HCT116 (cell line): ENCODE measurements at regions not wholly inside any gene's neighbourhood (a gene's known extent, or its start where the extent isn't known, plus 50 kb on each side); places are given as distances from the start of the nearest gene placed in this dataset.

ENCODE experiments used
- ATAC-seq: fragments of 200-7000 bp; cut with Tn5 transposase; 2 replicates; pipeline ENCODE4 v1.9.1; 2020; ENCODE audit warnings: mild to moderate bottlenecking, moderate library complexity
- BruUV-seq: library from RNA; stranded (reverse); fragments of 400-500 nt; replicated peaks from 2 replicates; lab custom pipeline; 2021; lab: Mats Ljungman, UMichigan
- CTCF ChIA-PET: fragments of 300-600 bp; sonication (Branson Sonifier 250); formaldehyde crosslinking; loops from one replicate; lab custom pipeline; 2021; ENCODE audit warnings: antibody characterized with exemption; lab: Charles Lee
- POLR2A ChIA-PET: fragments of 300-600, 350-600 bp; sonication (Branson Sonifier 250); formaldehyde crosslinking; loops from one replicate; lab custom pipeline; 2021; ENCODE audit warnings: antibody characterized with exemption; lab: Charles Lee
- RAD21 ChIA-PET, 2 experiments: fragments of 300-600 bp; sonication (Branson Sonifier 250); formaldehyde crosslinking; loops; one replicate each; lab custom pipeline; 2023; ENCODE audit warnings: low total read pairs in 2 of 2; ENCODE audit not compliant: uncharacterized antibody in 2 of 2, unreplicated experiment in 2 of 2, low non-redundant PET in 1 of 2; lab: Charles Lee
- DNase-seq: peaks from one replicate; pipeline ENCODE4 v3.0.0-alpha.2; 2010; ENCODE audit warnings: low read depth, low spot score
- H2AFZ ChIP-seq: fragments of 200-600 bp; shearing (Covaris generic), sonication (generic); 2 replicates; pipeline ENCODE4 v1.6.1; 2017; ENCODE audit warnings: low read depth, mixed run types, mixed read lengths, antibody characterized with exemption, low read length; ENCODE audit not compliant: poor library complexity, severe bottlenecking
- H3K27ac ChIP-seq: 2 replicates; pipeline ENCODE4 v1.5.1; 2012; ENCODE audit warnings: low read depth, low read length
- H3K27me3 ChIP-seq: fragments of 200-600 bp; sonication (generic); 2 replicates; pipeline ENCODE4 v1.6.1; 2016; ENCODE audit warnings: mixed run types, low read length, mixed read lengths; ENCODE audit not compliant: insufficient read depth
- H3K36me3 ChIP-seq, 2 experiments: fragments of 200-500 bp in 1 of 2; fragments of 200-600 bp in 1 of 2; sonication (Bioruptor generic) in 1 of 2; sonication (generic) in 1 of 2; 2 replicates each; pipeline versions ENCODE4 v1.5.1 to v1.6.1; 2014 to 2016; ENCODE audit warnings: low read length in 2 of 2, inconsistent platforms in 1 of 2, mixed read lengths in 1 of 2, mixed run types in 1 of 2; ENCODE audit not compliant: insufficient read depth in 2 of 2, control insufficient read depth in 1 of 2
- H3K4me1 ChIP-seq, 2 experiments: fragments of 200-600 bp in 1 of 2; sonication (generic) in 1 of 2; 2 replicates each; pipeline versions ENCODE4 v1.5.1 to v1.6.1; 2012 to 2017; ENCODE audit warnings: low read length in 2 of 2, inconsistent platforms in 1 of 2, mild to moderate bottlenecking in 1 of 2, mixed read lengths in 1 of 2, mixed run types in 1 of 2, moderate library complexity in 1 of 2; ENCODE audit not compliant: insufficient read depth in 2 of 2, control insufficient read depth in 1 of 2
- H3K4me2 ChIP-seq: fragments of 200-600 bp; sonication (generic); 2 replicates; pipeline ENCODE4 v1.6.1; 2017; ENCODE audit warnings: mixed run types, low read length, mixed read lengths
- H3K4me3 ChIP-seq, 2 experiments: fragments of 200-600 bp in 1 of 2; sonication (generic) in 1 of 2; replicated peaks in 1 of 2; 2 replicates each; pipeline ENCODE4 v1.5.1; 2011 to 2016; ENCODE audit warnings: low read length in 2 of 2, control low read depth in 1 of 2, low read depth in 1 of 2, mild to moderate bottlenecking in 1 of 2, mixed read lengths in 1 of 2, mixed run types in 1 of 2
- H3K79me2 ChIP-seq: fragments of 200-600 bp; sonication (generic); 2 replicates; pipeline ENCODE4 v1.6.1; 2017; ENCODE audit warnings: mild to moderate bottlenecking, mixed run types, low read length, moderate library complexity, mixed read lengths; ENCODE audit not compliant: insufficient read depth
- H3K9ac ChIP-seq: fragments of 200-600 bp; sonication (generic); 2 replicates; pipeline ENCODE4 v1.6.1; 2016; ENCODE audit warnings: low read length, mixed read lengths
- H3K9me2 ChIP-seq: fragments of 200-600 bp; sonication (generic), shearing (Covaris generic); 2 replicates; pipeline ENCODE4 v1.6.1; 2017; ENCODE audit warnings: mixed run types, mild to moderate bottlenecking, moderate library complexity; ENCODE audit not compliant: insufficient read depth
- H3K9me3 ChIP-seq, 2 experiments: fragments of 200-500 bp in 1 of 2; fragments of 200-600 bp in 1 of 2; sonication (Bioruptor generic) in 1 of 2; sonication (generic) in 1 of 2; 2 replicates each; pipeline ENCODE4 v1.6.1; 2014 to 2017; ENCODE audit warnings: low read length in 2 of 2, mixed read lengths in 2 of 2, inconsistent platforms in 1 of 2, low read depth in 1 of 2, mild to moderate bottlenecking in 1 of 2, mixed run types in 1 of 2, moderate library complexity in 1 of 2; ENCODE audit not compliant: control insufficient read depth in 1 of 2, insufficient read depth in 1 of 2
- H4K20me1 ChIP-seq: fragments of 200-600 bp; sonication (generic), shearing (Covaris generic); 2 replicates; pipeline ENCODE4 v1.6.1; 2017; ENCODE audit warnings: mixed run types, mild to moderate bottlenecking, moderate library complexity; ENCODE audit not compliant: insufficient read depth
- ATF3 ChIP-seq: IDR thresholded peaks from 2 replicates; pipeline ENCODE4 v1.6.1; 2012
- CEBPB ChIP-seq: IDR thresholded peaks from 2 replicates; pipeline ENCODE4 v1.6.1; 2012; ENCODE audit warnings: low read depth
- EGR1 ChIP-seq: IDR thresholded peaks from 2 replicates; pipeline ENCODE4 v1.6.1; 2012; ENCODE audit warnings: low read depth
- EZH2 ChIP-seq: fragments of 200-600 bp; sonication (generic); IDR thresholded peaks from 2 replicates; pipeline ENCODE4 v1.6.1; 2017; ENCODE audit warnings: antibody characterized with exemption, mixed run types
- EZH2phosphoT487 ChIP-seq: fragments of 200-600 bp; IDR thresholded peaks from 2 replicates; pipeline ENCODE4 v1.6.1; 2018; ENCODE audit warnings: antibody characterized with exemption, borderline replicate concordance
- JUND ChIP-seq: IDR thresholded peaks from 2 replicates; pipeline ENCODE4 v1.6.1; 2012
- SP1 ChIP-seq: IDR thresholded peaks from 2 replicates; pipeline ENCODE4 v1.6.1; 2012; ENCODE audit warnings: low read depth
- TCF7L2 ChIP-seq: IDR thresholded peaks from 2 replicates; pipeline ENCODE4 v1.7.0; 2011; ENCODE audit warnings: borderline replicate concordance, inconsistent platforms; ENCODE audit not compliant: insufficient read depth, insufficient read length; ENCODE audit errors: extremely low read depth
- ZFX ChIP-seq: fragments of 450-650 bp; IDR thresholded peaks from 2 replicates; pipeline ENCODE4 v1.6.1; 2017
- intact Hi-C: fragments of 100-400 bp; cut with micrococcal nuclease; formaldehyde crosslinking; loops from 2 replicates; pipeline ENCODE4 v1.10.0; 2022
- TF ChIP-seq, protein P1 (sequence below): IDR thresholded peaks from 2 replicates; pipeline ENCODE4 v1.6.1; 2012; ENCODE audit warnings: low read depth

- Histone ChIP-seq H3K4me3 (no peak overlapping the region), H3K4me2 (no peak overlapping the region), H3K36me3 (no peaks in the 10 kb centered on the region), H3K27me3 (no peaks in the 10 kb centered on the region), H3K9me2 (no peaks in the 10 kb centered on the region), H3K9me3 (no peaks in the 10 kb centered on the region), H2AFZ (no peak overlapping the region), H3K4me1 (peaks cover 6 to 11% of the 10 kb centered on the region in 2 experiments; a peak in 3 of 4 replicates), H3K9ac (no peak overlapping the region), H3K27ac (no peak overlapping the region), H4K20me1 (no peaks in the 10 kb centered on the region), H3K79me2 (no peaks in the 10 kb centered on the region)
- DNase-seq (no peak), ATAC-seq (no peak)
- TF ChIP-seq ZFX = no peak
- no peak for TF ChIP-seq CEBPB
- TF ChIP-seq EZH2phosphoT487 = no peak
- TF ChIP-seq, protein P1, sequence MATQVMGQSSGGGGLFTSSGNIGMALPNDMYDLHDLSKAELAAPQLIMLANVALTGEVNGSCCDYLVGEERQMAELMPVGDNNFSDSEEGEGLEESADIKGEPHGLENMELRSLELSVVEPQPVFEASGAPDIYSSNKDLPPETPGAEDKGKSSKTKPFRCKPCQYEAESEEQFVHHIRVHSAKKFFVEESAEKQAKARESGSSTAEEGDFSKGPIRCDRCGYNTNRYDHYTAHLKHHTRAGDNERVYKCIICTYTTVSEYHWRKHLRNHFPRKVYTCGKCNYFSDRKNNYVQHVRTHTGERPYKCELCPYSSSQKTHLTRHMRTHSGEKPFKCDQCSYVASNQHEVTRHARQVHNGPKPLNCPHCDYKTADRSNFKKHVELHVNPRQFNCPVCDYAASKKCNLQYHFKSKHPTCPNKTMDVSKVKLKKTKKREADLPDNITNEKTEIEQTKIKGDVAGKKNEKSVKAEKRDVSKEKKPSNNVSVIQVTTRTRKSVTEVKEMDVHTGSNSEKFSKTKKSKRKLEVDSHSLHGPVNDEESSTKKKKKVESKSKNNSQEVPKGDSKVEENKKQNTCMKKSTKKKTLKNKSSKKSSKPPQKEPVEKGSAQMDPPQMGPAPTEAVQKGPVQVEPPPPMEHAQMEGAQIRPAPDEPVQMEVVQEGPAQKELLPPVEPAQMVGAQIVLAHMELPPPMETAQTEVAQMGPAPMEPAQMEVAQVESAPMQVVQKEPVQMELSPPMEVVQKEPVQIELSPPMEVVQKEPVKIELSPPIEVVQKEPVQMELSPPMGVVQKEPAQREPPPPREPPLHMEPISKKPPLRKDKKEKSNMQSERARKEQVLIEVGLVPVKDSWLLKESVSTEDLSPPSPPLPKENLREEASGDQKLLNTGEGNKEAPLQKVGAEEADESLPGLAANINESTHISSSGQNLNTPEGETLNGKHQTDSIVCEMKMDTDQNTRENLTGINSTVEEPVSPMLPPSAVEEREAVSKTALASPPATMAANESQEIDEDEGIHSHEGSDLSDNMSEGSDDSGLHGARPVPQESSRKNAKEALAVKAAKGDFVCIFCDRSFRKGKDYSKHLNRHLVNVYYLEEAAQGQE = no peak
- BruUV-seq = no TSS peak
- CTCF ChIA-PET = no interaction called here
- intact Hi-C loops = no loop called here
- RAD21 ChIA-PET = no interaction called here
- POLR2A ChIA-PET = no interaction called here
Measured at GRCh38 chr16:85453194-85453678, 159.9 kb upstream of the GSE1 start.

- no peaks in the 10 kb centered on the region for H3K9me3 ChIP-seq
Measured at GRCh38 chr16:85453703-85454102, 159.4 kb upstream of the GSE1 start.

More at GRCh38 chr16:85453703-85454102, 159.4 kb upstream of the GSE1 start:
- no peak overlapping the region for H3K9ac ChIP-seq
- no peak overlapping the region for H3K4me2 ChIP-seq
- H4K20me1 ChIP-seq = no peaks in the 10 kb centered on the region
- ChIA-PET CTCF (no interaction called here), POLR2A (no interaction called here), RAD21 (no interaction called here)
- no peak for ATAC-seq
- H3K9me2 ChIP-seq = no peaks in the 10 kb centered on the region
- H3K27ac ChIP-seq = peak overlapping the region; percentile 26; the same call in 1 of the 2 replicates
- no peaks in the 10 kb centered on the region for H3K36me3 ChIP-seq
- intact Hi-C loops = no loop called here
- DNase-seq = no peak
- H3K27me3 ChIP-seq = no peaks in the 10 kb centered on the region
- no peak overlapping the region for H2AFZ ChIP-seq
- H3K4me1 ChIP-seq = peaks cover 6 to 11% of the 10 kb centered on the region in 2 experiments; a peak in 3 of 4 replicates
- no peak overlapping the region for H3K4me3 ChIP-seq
- no TSS peak for BruUV-seq
- no peaks in the 10 kb centered on the region for H3K79me2 ChIP-seq
- no peak for TF ChIP-seq ATF3
- no peak for TF ChIP-seq EGR1
- TF ChIP-seq EZH2 = no peak
- TF ChIP-seq JUND = no peak
- no peak for TF ChIP-seq SP1
- no peak for TF ChIP-seq TCF7L2
- TF ChIP-seq EZH2phosphoT487 = no peak
